DND-41 (cell line): ENCODE measurements at regions not wholly inside any gene's neighbourhood (a gene's known extent, or its start where the extent isn't known, plus 50 kb on each side); places are given as distances from the start of the nearest gene placed in this dataset.

Experiments used
- ATAC-seq: fragments of 200-7000 bp; cut with Tn5 transposase; 3 replicates; pipeline ENCODE4 v1.9.1; 2021; ENCODE audit warnings: low read depth; ENCODE audit not compliant: insufficient read depth
- DNase-seq: peaks from one replicate; pipeline ENCODE4 v3.0.0-alpha.2; 2020
- H2AFZ ChIP-seq: 2 replicates; pipeline ENCODE4 v1.6.0; 2012; ENCODE audit warnings: low read depth, low read length
- H3K27ac ChIP-seq: 2 replicates; pipeline ENCODE4 v1.5.1; 2012; ENCODE audit warnings: low read length, inconsistent platforms
- H3K27me3 ChIP-seq: fragments of 200-600 bp; sonication (generic); 2 replicates; pipeline ENCODE4 v1.6.0; 2012; ENCODE audit warnings: low read length, mild to moderate bottlenecking, inconsistent platforms; ENCODE audit not compliant: insufficient read depth, poor library complexity
- H3K36me3 ChIP-seq: 2 replicates; pipeline ENCODE4 v1.5.1; 2012; ENCODE audit warnings: low read length, inconsistent platforms; ENCODE audit not compliant: insufficient read depth
- H3K4me1 ChIP-seq: 2 replicates; pipeline ENCODE4 v1.5.1; 2012; ENCODE audit warnings: mild to moderate bottlenecking, low read length; ENCODE audit not compliant: insufficient read depth
- H3K4me2 ChIP-seq: 2 replicates; pipeline ENCODE4 v1.6.0; 2012; ENCODE audit warnings: mild to moderate bottlenecking, moderate library complexity, low read length, inconsistent platforms; ENCODE audit not compliant: insufficient read depth
- H3K4me3 ChIP-seq, 2 experiments: fragments of 200-600 bp in 1 of 2; shearing (Covaris generic) in 1 of 2; 2 replicates each; pipeline ENCODE4 v1.5.1; 2012 to 2016; ENCODE audit warnings: inconsistent platforms in 2 of 2, low read length in 2 of 2, mild to moderate bottlenecking in 2 of 2, low read depth in 1 of 2, moderate library complexity in 1 of 2
- H3K79me2 ChIP-seq: 2 replicates; pipeline ENCODE4 v1.6.0; 2012; ENCODE audit warnings: low read length, inconsistent platforms; ENCODE audit not compliant: insufficient read depth
- H3K9ac ChIP-seq: 2 replicates; pipeline ENCODE4 v1.6.0; 2012; ENCODE audit warnings: low read depth, mild to moderate bottlenecking, inconsistent platforms, low read length, moderate library complexity
- H3K9me3 ChIP-seq: 2 replicates; pipeline ENCODE4 v1.5.1; 2012; ENCODE audit warnings: low read length, moderate library complexity, mild to moderate bottlenecking, inconsistent platforms; ENCODE audit not compliant: insufficient read depth, severe bottlenecking
- H4K20me1 ChIP-seq: 2 replicates; pipeline ENCODE4 v1.6.0; 2012; ENCODE audit warnings: low read length; ENCODE audit not compliant: insufficient read depth
- CTCF ChIP-seq: IDR thresholded peaks from 2 replicates; pipeline ENCODE4 v1.5.1; 2012; ENCODE audit warnings: borderline replicate concordance, low read length, moderate library complexity, mild to moderate bottlenecking; ENCODE audit not compliant: poor library complexity, severe bottlenecking; ENCODE audit errors: extremely low read depth
- EZH2 ChIP-seq: IDR thresholded peaks from 3 replicates; pipeline ENCODE4 v1.6.1; 2012; ENCODE audit warnings: borderline replicate concordance, low read depth, mild to moderate bottlenecking, moderate library complexity, low read length, inconsistent platforms; ENCODE audit not compliant: severe bottlenecking

GRCh38 chr15:27686369-27686768 lies 412.7 kb downstream of the OCA2 start:
- Histone ChIP-seq H3K4me1 (no peaks in the 10 kb centered on the region), H3K9me3 (no peaks in the 10 kb centered on the region), H3K9ac (no peak overlapping the region), H3K4me3 (no peak overlapping the region), H2AFZ (no peak overlapping the region), H3K27me3 (no peaks in the 10 kb centered on the region), H3K79me2 (no peaks in the 10 kb centered on the region), H3K27ac (no peak overlapping the region), H4K20me1 (no peaks in the 10 kb centered on the region), H3K4me2 (no peak overlapping the region), H3K36me3 (no peaks in the 10 kb centered on the region)
- TF ChIP-seq EZH2 (no peak), CTCF (no peak)
- DNase-seq, result no peak
- no peak for ATAC-seq

- DNase-seq, result no peak
- H3K9me3 ChIP-seq, result no peaks in the 10 kb centered on the region
- no peak overlapping the region for H3K4me3 ChIP-seq
- H3K4me2 ChIP-seq, result no peak overlapping the region
- no peak overlapping the region for H3K9ac ChIP-seq
- H3K79me2 ChIP-seq, result no peaks in the 10 kb centered on the region
- no peak for ATAC-seq
- no peaks in the 10 kb centered on the region for H3K27me3 ChIP-seq
- no peaks in the 10 kb centered on the region for H3K36me3 ChIP-seq
- H2AFZ ChIP-seq, result no peak overlapping the region
- no peaks in the 10 kb centered on the region for H4K20me1 ChIP-seq
- H3K27ac ChIP-seq, result no peak overlapping the region
- no peaks in the 10 kb centered on the region for H3K4me1 ChIP-seq
- TF ChIP-seq CTCF (no peak), EZH2 (no peak)
Measured at GRCh38 chr15:27685644-27686043, 413.5 kb downstream of the OCA2 start.

GRCh38 chr15:27683121-27683520 lies 416.0 kb downstream of the OCA2 start:
- no peaks in the 10 kb centered on the region for H3K36me3 ChIP-seq
- no peaks in the 10 kb centered on the region for H3K79me2 ChIP-seq
- H3K27ac ChIP-seq, result no peak overlapping the region
- no peak for TF ChIP-seq EZH2
- no peak for TF ChIP-seq CTCF
- no peak overlapping the region for H3K4me3 ChIP-seq
- no peaks in the 10 kb centered on the region for H4K20me1 ChIP-seq
- no peak overlapping the region for H3K4me2 ChIP-seq
- H3K9me3 ChIP-seq, result no peaks in the 10 kb centered on the region
- no peaks in the 10 kb centered on the region for H3K4me1 ChIP-seq
- H3K27me3 ChIP-seq, result no peaks in the 10 kb centered on the region
- ATAC-seq, result no peak
- no peak for DNase-seq
- no peak overlapping the region for H3K9ac ChIP-seq
- H2AFZ ChIP-seq, result no peak overlapping the region

GRCh38 chr15:27681038-27681437 lies 418.1 kb downstream of the OCA2 start:
- Histone ChIP-seq H3K9ac (no peak overlapping the region), H3K4me1 (no peaks in the 10 kb centered on the region), H4K20me1 (no peaks in the 10 kb centered on the region), H3K79me2 (no peaks in the 10 kb centered on the region), H3K4me3 (no peak overlapping the region), H3K27ac (no peak overlapping the region), H3K27me3 (no peaks in the 10 kb centered on the region), H3K9me3 (no peaks in the 10 kb centered on the region), H2AFZ (no peak overlapping the region), H3K36me3 (no peaks in the 10 kb centered on the region), H3K4me2 (no peak overlapping the region)
- no peak for ATAC-seq
- DNase-seq, result no peak
- TF ChIP-seq EZH2, result no peak
- TF ChIP-seq CTCF, result no peak
